Neuronal stem cell (in vitro differentiated cells): ENCODE measurements at regions not wholly inside any gene's neighbourhood (a gene's known extent, or its start where the extent isn't known, plus 50 kb on each side); places are given as distances from the start of the nearest gene placed in this dataset.

ENCODE experiments used
- DNase-seq: peaks from one replicate; pipeline ENCODE4 v3.0.0-alpha.2; 2013; ENCODE audit warnings: low spot score
- H2AFZ ChIP-seq: one replicate; pipeline ENCODE4 v1.6.1; 2013; ENCODE audit warnings: mild to moderate bottlenecking, low read length, inconsistent platforms
- H2AK5ac ChIP-seq: 2 replicates; pipeline ENCODE4 v1.6.1; 2013; ENCODE audit warnings: low read depth, mild to moderate bottlenecking, inconsistent platforms, low read length, moderate library complexity, mixed read lengths
- H2BK120ac ChIP-seq: 2 replicates; pipeline ENCODE4 v1.6.1; 2013; ENCODE audit warnings: low read depth, mild to moderate bottlenecking, inconsistent platforms, low read length, moderate library complexity, mixed read lengths
- H2BK12ac ChIP-seq: one replicate; pipeline ENCODE4 v1.6.1; 2013; ENCODE audit warnings: low read length, inconsistent platforms
- H2BK15ac ChIP-seq: 2 replicates; pipeline ENCODE4 v1.6.1; 2013; ENCODE audit warnings: mild to moderate bottlenecking, low read length, inconsistent platforms, mixed read lengths
- H2BK5ac ChIP-seq: one replicate; pipeline ENCODE4 v1.6.1; 2013; ENCODE audit warnings: inconsistent platforms, mild to moderate bottlenecking, low read length, moderate library complexity
- H3K14ac ChIP-seq: one replicate; pipeline ENCODE4 v1.6.1; 2013; ENCODE audit warnings: low read length, inconsistent platforms
- H3K18ac ChIP-seq: 2 replicates; pipeline ENCODE4 v1.6.1; 2013; ENCODE audit warnings: low read length, inconsistent platforms
- H3K23ac ChIP-seq: 2 replicates; pipeline ENCODE4 v1.6.1; 2013; ENCODE audit warnings: low read depth, mild to moderate bottlenecking, mixed read lengths, low read length, inconsistent platforms; ENCODE audit not compliant: poor library complexity
- H3K27ac ChIP-seq: replicated peaks from 3 replicates; pipeline ENCODE4 v1.5.1; 2013; ENCODE audit warnings: low read length, inconsistent platforms
- H3K27me3 ChIP-seq, 3 experiments: 2 replicates each; pipeline ENCODE4 v1.6.1; 2013; ENCODE audit warnings: low read length in 3 of 3, mild to moderate bottlenecking in 2 of 3, inconsistent platforms in 1 of 3, low read depth in 1 of 3, mixed read lengths in 1 of 3, moderate library complexity in 1 of 3; ENCODE audit not compliant: control insufficient read depth in 3 of 3, insufficient read depth in 3 of 3
- H3K36me3 ChIP-seq, 2 donors: replicated peaks in 1 of 2; 2 replicates each; pipeline ENCODE4 v1.6.1; 2013; ENCODE audit warnings: low read length in 2 of 2; ENCODE audit not compliant: control insufficient read depth in 2 of 2, insufficient read depth in 2 of 2
- H3K4ac ChIP-seq: 2 replicates; pipeline ENCODE4 v1.6.1; 2013; ENCODE audit warnings: inconsistent platforms, mild to moderate bottlenecking, low read length, moderate library complexity
- H3K4me1 ChIP-seq, 2 donors: 1 replicate in 1 of 2; 2 replicates in 1 of 2; pipeline ENCODE4 v1.6.1; 2013; ENCODE audit warnings: low read length in 2 of 2, low read depth in 1 of 2; ENCODE audit not compliant: control insufficient read depth in 2 of 2, insufficient read depth in 1 of 2
- H3K4me2 ChIP-seq: one replicate; pipeline ENCODE4 v1.6.1; 2013; ENCODE audit warnings: mild to moderate bottlenecking, low read length, inconsistent platforms; ENCODE audit not compliant: insufficient read depth, poor library complexity, severe bottlenecking
- H3K4me3 ChIP-seq, 2 donors: 2 replicates each; pipeline ENCODE4 v1.5.1; 2013; ENCODE audit warnings: low read length in 2 of 2, mild to moderate bottlenecking in 2 of 2, inconsistent platforms in 1 of 2, moderate library complexity in 1 of 2
- H3K79me1 ChIP-seq: one replicate; pipeline ENCODE4 v1.6.1; 2013; ENCODE audit warnings: low read depth, mild to moderate bottlenecking, inconsistent platforms, low read length, moderate library complexity
- H3K9ac ChIP-seq: one replicate; pipeline ENCODE4 v1.6.1; 2013; ENCODE audit warnings: mild to moderate bottlenecking, low read depth, low read length, inconsistent platforms; ENCODE audit not compliant: poor library complexity
- H3K9me3 ChIP-seq, 2 donors: replicated peaks in 1 of 2; 2 replicates each; pipeline versions ENCODE3 to v1.6.1; 2013; ENCODE audit warnings: low read length in 2 of 2, mild to moderate bottlenecking in 2 of 2, inconsistent platforms in 1 of 2, low read depth in 1 of 2, mixed read lengths in 1 of 2, moderate library complexity in 1 of 2; ENCODE audit not compliant: control insufficient read depth in 2 of 2, insufficient read depth in 1 of 2
- H4K8ac ChIP-seq: one replicate; pipeline ENCODE4 v1.6.1; 2013; ENCODE audit warnings: low read depth, mild to moderate bottlenecking, inconsistent platforms, low read length, moderate library complexity
- H4K91ac ChIP-seq: one replicate; pipeline ENCODE4 v1.6.1; 2013; ENCODE audit warnings: low read length, low read depth, mild to moderate bottlenecking, inconsistent platforms; ENCODE audit not compliant: poor library complexity
- WGBS, 2 donors: extraction: QIAGEN DNeasy Blood & Tissue Kit; methylation state at CpG; one replicate each; pipeline ENCODE4 v1.1.7; 2013; ENCODE audit warnings: missing lambda C conversion rate in 2 of 2, mixed read lengths in 1 of 2; ENCODE audit not compliant: insufficient read length in 2 of 2, insufficient replicate concordance in 1 of 2; ENCODE audit errors: extremely low coverage in 2 of 2; 5-methylcytosine and 5-hydroxymethylcytosine counted together

DNA sequence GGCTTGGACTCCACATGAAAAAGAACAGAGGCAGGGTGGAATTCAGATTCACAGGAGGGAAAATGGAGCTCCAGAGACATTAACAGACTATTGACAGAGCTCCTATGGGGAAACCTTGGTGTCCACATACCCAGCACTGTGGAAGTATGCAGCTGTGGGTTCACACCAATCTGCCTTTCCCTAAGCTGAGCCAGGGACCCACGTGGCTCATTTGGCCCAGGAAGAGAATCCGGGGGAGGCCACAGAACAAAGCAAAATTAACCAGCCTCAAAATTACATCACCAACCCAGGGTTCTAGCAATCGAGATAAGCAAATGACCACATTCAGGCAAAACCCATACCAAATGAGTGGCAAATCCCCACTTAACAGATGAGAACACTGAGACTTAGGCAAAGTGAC is 105.8 kb upstream of the TWIST2 start:
- no peak overlapping the region for H3K23ac ChIP-seq
- no peak for DNase-seq
- H3K27me3 ChIP-seq, result no peaks in the 10 kb centered on the region
- H2BK12ac ChIP-seq, result no peak overlapping the region
- H3K18ac ChIP-seq, result no peak overlapping the region
- H3K14ac ChIP-seq, result no peak overlapping the region
- no peak overlapping the region for H3K4ac ChIP-seq
- no peak overlapping the region for H2AFZ ChIP-seq
- H3K4me2 ChIP-seq, result no peak overlapping the region
- H3K4me3 ChIP-seq, result no peak overlapping the region
- H4K8ac ChIP-seq, result no peak overlapping the region
- no peak overlapping the region for H2AK5ac ChIP-seq
- WGBS, 2 donors, result no CpG with 5 or more reads among the region's 3 CpGs
- no peak overlapping the region for H3K27ac ChIP-seq
- H3K36me3 ChIP-seq, result no peaks in the 10 kb centered on the region
- no peak overlapping the region for H2BK15ac ChIP-seq
- no peak overlapping the region for H4K91ac ChIP-seq
- no peaks in the 10 kb centered on the region for H3K79me1 ChIP-seq
- H3K9me3 ChIP-seq, result no peaks in the 10 kb centered on the region
- H3K4me1 ChIP-seq, result no peaks in the 10 kb centered on the region
- no peak overlapping the region for H2BK5ac ChIP-seq
- H3K9ac ChIP-seq, result no peak overlapping the region
- H2BK120ac ChIP-seq, result no peak overlapping the region

DNA sequence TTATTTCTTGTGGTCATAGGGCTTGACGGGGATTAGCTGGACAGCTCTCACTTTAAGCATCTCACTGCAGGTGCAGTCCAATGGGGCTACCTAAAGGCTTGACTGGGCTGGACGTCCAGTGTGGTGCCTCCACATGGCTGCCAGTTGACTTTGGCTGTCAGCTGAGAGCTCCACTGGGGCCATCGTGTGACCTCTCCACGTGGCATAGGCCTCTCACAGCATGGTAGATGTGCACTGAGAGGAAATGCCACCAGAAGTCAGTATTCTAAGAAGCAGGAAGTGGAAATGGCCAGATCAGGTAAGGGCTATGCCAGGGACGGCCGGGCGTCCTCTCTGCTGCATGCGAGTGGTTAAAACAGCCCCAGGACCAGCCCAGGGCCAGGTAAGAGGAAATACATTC is 105.2 kb upstream of the TWIST2 start:
- Histone ChIP-seq H2BK12ac (no peak overlapping the region), H3K79me1 (no peaks in the 10 kb centered on the region), H3K18ac (no peak overlapping the region), H3K23ac (no peak overlapping the region), H3K4me2 (no peak overlapping the region), H4K91ac (no peak overlapping the region), H3K4me3 (no peak overlapping the region), H3K27ac (no peak overlapping the region), H3K36me3 (no peaks in the 10 kb centered on the region), H2BK5ac (no peak overlapping the region), H2BK15ac (no peak overlapping the region), H4K8ac (no peak overlapping the region), H3K4ac (no peak overlapping the region), H3K14ac (no peak overlapping the region), H2AK5ac (no peak overlapping the region), H3K9ac (no peak overlapping the region), H3K4me1 (no peaks in the 10 kb centered on the region), H2AFZ (no peak overlapping the region), H3K9me3 (no peaks in the 10 kb centered on the region), H3K27me3 (no peaks in the 10 kb centered on the region), H2BK120ac (no peak overlapping the region)
- DNase-seq, result no peak
- no CpG with 5 or more reads among the region's 8 CpGs for WGBS, 2 donors

DNA sequence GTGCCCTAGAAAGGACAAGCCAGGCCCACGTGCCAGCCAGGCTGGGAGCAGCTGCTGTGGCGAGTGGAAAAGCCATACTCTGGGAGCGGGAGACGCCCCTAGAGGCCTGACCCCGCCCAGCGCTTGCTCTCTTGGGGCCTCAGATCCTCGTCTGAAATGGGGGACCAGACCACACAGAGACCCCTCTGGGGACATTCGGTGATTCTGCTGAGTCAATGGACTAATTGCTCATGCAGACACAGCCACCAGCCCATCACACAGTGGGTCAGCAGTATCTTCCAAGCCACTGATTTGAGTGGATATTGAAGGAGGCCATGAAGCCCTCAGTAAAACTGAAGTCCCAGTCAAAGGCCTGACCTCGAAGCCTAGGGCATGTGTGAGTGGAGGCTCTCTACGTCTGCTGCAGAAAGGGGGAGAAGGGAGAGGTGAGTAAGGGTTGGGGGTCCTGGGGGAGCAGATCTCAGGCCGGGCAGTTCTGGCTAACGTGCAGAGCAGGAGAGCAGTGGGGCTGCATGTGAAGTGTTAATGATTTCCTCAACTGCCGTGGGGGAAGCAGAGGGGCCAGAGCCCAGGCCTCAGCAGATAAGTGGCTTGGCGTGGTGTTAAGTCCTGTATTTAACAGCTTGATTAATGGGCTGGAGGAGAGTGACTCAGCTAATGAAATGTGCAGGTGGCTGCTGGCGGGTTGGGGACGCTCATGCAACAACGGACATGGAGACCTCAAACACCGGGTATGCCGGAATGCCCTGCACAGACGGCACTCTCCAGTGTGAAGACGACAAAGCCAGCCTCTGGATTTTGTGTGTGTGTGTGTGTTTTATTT is 104.4 kb upstream of the TWIST2 start:
- Histone ChIP-seq H3K4me2 (no peak overlapping the region), H3K79me1 (no peaks in the 10 kb centered on the region), H3K27ac (no peak overlapping the region)

DNA sequence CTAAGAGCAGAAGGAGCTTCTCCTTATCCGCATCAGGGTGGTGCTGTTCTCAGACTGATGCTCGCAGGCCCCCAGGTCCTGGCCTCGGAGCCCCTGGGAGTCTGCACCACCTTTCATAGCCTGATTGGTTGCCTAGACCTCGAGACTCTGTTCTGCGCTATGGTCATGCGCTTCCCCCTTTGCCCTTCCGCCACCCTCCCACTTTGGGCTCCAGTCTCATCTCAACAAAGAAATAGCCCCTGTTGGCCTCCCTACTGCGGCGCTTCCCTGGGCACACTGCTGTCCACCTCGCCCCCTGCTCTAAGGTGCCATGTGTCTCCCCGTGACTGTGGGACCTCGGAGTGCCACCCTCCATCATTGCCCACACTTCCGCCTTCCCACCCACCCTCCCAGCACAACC is 102.9 kb upstream of the TWIST2 start:
- H3K36me3 ChIP-seq, result no peaks in the 10 kb centered on the region
- no peak overlapping the region for H3K27ac ChIP-seq
- no peak overlapping the region for H4K91ac ChIP-seq
- H4K8ac ChIP-seq, result no peak overlapping the region
- no peaks in the 10 kb centered on the region for H3K79me1 ChIP-seq
- H3K14ac ChIP-seq, result no peak overlapping the region
- no peak overlapping the region for H3K4me2 ChIP-seq
- no peak overlapping the region for H2BK120ac ChIP-seq
- H3K9ac ChIP-seq, result no peak overlapping the region
- H3K23ac ChIP-seq, result no peak overlapping the region
- H3K9me3 ChIP-seq, result no peaks in the 10 kb centered on the region
- H3K4ac ChIP-seq, result no peak overlapping the region
- WGBS, 2 donors, result no CpG with 5 or more reads among the region's 13 CpGs
- H2BK15ac ChIP-seq, result no peak overlapping the region
- H3K27me3 ChIP-seq, result no peaks in the 10 kb centered on the region
- no peak overlapping the region for H3K18ac ChIP-seq
- H2AK5ac ChIP-seq, result no peak overlapping the region
- no peak overlapping the region for H2BK12ac ChIP-seq
- H3K4me1 ChIP-seq, result no peaks in the 10 kb centered on the region
- DNase-seq, result no peak
- H3K4me3 ChIP-seq, result no peak overlapping the region
- H2BK5ac ChIP-seq, result no peak overlapping the region
- H2AFZ ChIP-seq, result no peak overlapping the region

More for the DNA sequence above, 104.4 kb upstream of the TWIST2 start:
- H3K4ac ChIP-seq, result no peak overlapping the region
- no CpG with 5 or more reads among the region's 21 CpGs for WGBS, 2 donors
- H2BK15ac ChIP-seq, result no peak overlapping the region
- no peaks in the 10 kb centered on the region for H3K27me3 ChIP-seq
- H4K91ac ChIP-seq, result no peak overlapping the region
- H2BK5ac ChIP-seq, result no peak overlapping the region
- H2AFZ ChIP-seq, result no peak overlapping the region
- H3K36me3 ChIP-seq, result no peaks in the 10 kb centered on the region
- no peak overlapping the region for H4K8ac ChIP-seq
- H3K4me3 ChIP-seq, result no peak overlapping the region
- no peaks in the 10 kb centered on the region for H3K4me1 ChIP-seq
- no peak overlapping the region for H3K18ac ChIP-seq
- H2BK120ac ChIP-seq, result no peak overlapping the region
- H3K14ac ChIP-seq, result no peak overlapping the region
- H2AK5ac ChIP-seq, result no peak overlapping the region
- no peak overlapping the region for H3K23ac ChIP-seq
- H2BK12ac ChIP-seq, result no peak overlapping the region
- H3K9me3 ChIP-seq, result no peaks in the 10 kb centered on the region
- H3K9ac ChIP-seq, result no peak overlapping the region
- DNase-seq, result no peak
